Common myeloid progenitor, CD34-positive (primary cell): ENCODE measurements at regions not wholly inside any gene's neighbourhood (a gene's known extent, or its start where the extent isn't known, plus 50 kb on each side); places are given as distances from the start of the nearest gene placed in this dataset.
"Not testable (repeated sequence)": the region's sequence is repeated elsewhere in the genome, so short reads cannot be mapped to it uniquely, and the experiment has no call there.

Source experiments
- CTCF ChIA-PET: fragments of 350-600 bp; sonication (Branson Sonifier 250); formaldehyde crosslinking; loops from one replicate; lab custom pipeline; 2021; ENCODE audit warnings: antibody characterized with exemption; lab: Charles Lee
- POLR2A ChIA-PET: fragments of 350-600 bp; sonication (Branson Sonifier 250); formaldehyde crosslinking; loops from one replicate; lab custom pipeline; 2021; ENCODE audit warnings: antibody characterized with exemption; lab: Charles Lee
- DNase-seq, 3 donors: peaks; one replicate each; pipeline versions ENCODE4 v3.0.0 to v3.0.0-alpha.2; 2013
- H3K27ac ChIP-seq, 2 experiments: 1 replicate in 1 of 2; 2 replicates in 1 of 2; pipeline ENCODE4 v1.7.0; 2013; ENCODE audit warnings: inconsistent platforms in 2 of 2, low read length in 2 of 2, mild to moderate bottlenecking in 2 of 2, low read depth in 1 of 2, moderate library complexity in 1 of 2; ENCODE audit not compliant: severe bottlenecking in 2 of 2, insufficient read depth in 1 of 2, poor library complexity in 1 of 2
- H3K27me3 ChIP-seq, 5 experiments: replicated peaks in 2 of 5; 1 replicate in 3 of 5; 2 replicates in 2 of 5; pipeline versions ENCODE4 v1.6.1 to v1.7.0; 2013; ENCODE audit warnings: low read length in 4 of 5, mild to moderate bottlenecking in 2 of 5, moderate library complexity in 2 of 5, inconsistent platforms in 1 of 5; ENCODE audit not compliant: insufficient read depth in 5 of 5, control insufficient read depth in 4 of 5
- H3K36me3 ChIP-seq, 4 experiments: 1 replicate in 2 of 4; 2 replicates in 2 of 4; pipeline versions ENCODE4 v1.6.1 to v1.7.0; 2013; ENCODE audit warnings: low read length in 3 of 4, control low read depth in 1 of 4, mild to moderate bottlenecking in 1 of 4; ENCODE audit not compliant: control insufficient read depth in 4 of 4, insufficient read depth in 4 of 4
- H3K4me1 ChIP-seq, 4 experiments: 1 replicate in 3 of 4; 2 replicates in 1 of 4; pipeline versions ENCODE4 v1.6.1 to v1.7.1; 2013; ENCODE audit warnings: low read length in 3 of 4, mild to moderate bottlenecking in 3 of 4, control low read depth in 1 of 4, inconsistent platforms in 1 of 4, moderate library complexity in 1 of 4; ENCODE audit not compliant: control insufficient read depth in 4 of 4, insufficient read depth in 4 of 4; ENCODE audit errors: control extremely low read depth in 1 of 4
- H3K4me3 ChIP-seq, 7 experiments: 1 replicate in 4 of 7; 2 replicates in 3 of 7; pipeline versions ENCODE4 v1.5.1 to v1.7.0; 2013; ENCODE audit warnings: mild to moderate bottlenecking in 7 of 7, low read length in 6 of 7, moderate library complexity in 6 of 7, inconsistent platforms in 2 of 7, low read depth in 2 of 7, control low read depth in 1 of 7; ENCODE audit not compliant: insufficient read depth in 4 of 7, control insufficient read depth in 1 of 7; ENCODE audit errors: extremely low read depth in 1 of 7
- H3K9me3 ChIP-seq, 5 experiments: 1 replicate in 4 of 5; 2 replicates in 1 of 5; pipeline versions ENCODE4 v1.6.1 to v1.7.1; 2013; ENCODE audit warnings: low read length in 4 of 5, mild to moderate bottlenecking in 2 of 5, inconsistent platforms in 1 of 5, low read depth in 1 of 5, moderate library complexity in 1 of 5; ENCODE audit not compliant: control insufficient read depth in 4 of 5, insufficient read depth in 2 of 5; ENCODE audit errors: control extremely low read depth in 1 of 5
- WGBS: methylation state at CpG from one replicate; pipeline ENCODE4 v1.1.5; 2013; ENCODE audit not compliant: insufficient coverage; 5-methylcytosine and 5-hydroxymethylcytosine counted together

DNA sequence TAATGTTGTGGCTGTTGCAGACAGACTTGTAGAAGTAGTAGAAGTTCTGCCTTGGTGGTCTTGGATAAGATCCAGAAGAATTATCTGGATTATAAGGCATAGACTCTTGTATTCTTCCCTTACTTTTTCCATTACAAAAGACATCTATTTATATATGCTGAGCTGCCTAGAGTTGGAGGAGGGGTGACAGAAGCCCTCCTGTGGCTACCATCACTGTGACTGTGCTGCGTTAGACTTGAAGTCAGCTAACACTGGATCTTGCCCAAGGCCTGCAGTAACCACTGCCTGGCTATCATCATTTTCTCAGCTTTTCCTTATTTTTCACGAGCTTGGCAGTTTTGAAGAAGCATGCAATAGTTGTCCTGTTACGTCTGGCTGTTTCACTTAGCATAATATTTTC lies 684.8 kb upstream of the BCHE start:
- ChIA-PET POLR2A (no interaction called here), CTCF (no interaction called here)
- Histone ChIP-seq H3K4me1 (no peaks in the 10 kb centered on the region), H3K36me3 (no peaks in the 10 kb centered on the region), H3K27me3 (no peaks in the 10 kb centered on the region), H3K9me3 (peaks cover 0 to 1% (median 0%) of the 10 kb centered on the region in 5 experiments), H3K27ac (no peak overlapping the region), H3K4me3 (no peak overlapping the region)
- WGBS, result 89% methylated on average over 1 of the region's 3 CpGs
- DNase-seq, result no peak

DNA sequence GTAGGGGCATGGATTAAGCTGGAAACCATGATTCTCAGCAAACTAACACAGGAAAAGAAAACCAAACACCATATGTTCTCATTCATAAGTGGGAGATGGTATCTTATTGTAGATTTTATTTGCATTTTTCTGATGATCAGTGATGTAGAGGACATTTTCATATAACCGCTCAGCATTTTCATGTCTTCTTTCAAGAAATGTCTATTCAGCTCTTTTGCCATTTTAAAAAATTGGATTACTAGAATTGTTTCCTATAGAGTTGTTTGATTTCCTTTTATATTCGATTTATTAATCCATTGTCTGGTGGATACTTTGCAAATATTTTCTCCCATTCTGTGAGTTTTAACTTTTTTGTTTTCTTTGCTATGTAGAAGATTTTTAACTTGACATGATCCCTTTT lies 682.2 kb upstream of the BCHE start:
- Histone ChIP-seq H3K27ac (no peak overlapping the region), H3K36me3 (no peaks in the 10 kb centered on the region), H3K4me1 (no peaks in the 10 kb centered on the region), H3K27me3 (no peaks in the 10 kb centered on the region), H3K4me3 (no peak overlapping the region), H3K9me3 (no peaks in the 10 kb centered on the region)
- ChIA-PET POLR2A (no interaction called here), CTCF (no interaction called here)
- no peak for DNase-seq
- WGBS, result no CpG with 5 or more reads among the region's 2 CpGs

DNA sequence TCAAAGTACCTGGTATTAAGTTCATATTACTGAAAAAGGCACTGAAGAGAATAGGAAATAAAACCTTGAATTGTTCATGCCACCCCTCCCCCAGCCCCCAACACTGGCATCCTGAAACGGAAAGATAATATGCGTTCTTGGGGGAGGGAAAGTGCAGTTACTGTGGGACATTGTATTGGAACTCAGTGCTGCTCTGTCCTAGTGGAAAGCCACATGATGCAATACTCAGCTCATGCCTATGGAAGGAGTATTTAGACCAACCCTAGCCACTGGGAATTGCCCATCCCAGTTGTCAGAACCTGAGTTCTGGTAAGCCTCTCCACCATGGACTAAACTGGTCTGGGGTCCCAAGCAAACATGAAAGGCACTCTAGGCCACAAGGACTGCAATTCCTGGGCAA lies 680.8 kb upstream of the BCHE start:
- CTCF ChIA-PET, result no interaction called here
- Histone ChIP-seq H3K9me3 (no peaks in the 10 kb centered on the region), H3K27ac (no peak overlapping the region), H3K4me3 (no peak overlapping the region), H3K36me3 (no peaks in the 10 kb centered on the region), H3K4me1 (no peaks in the 10 kb centered on the region), H3K27me3 (no peaks in the 10 kb centered on the region)
- DNase-seq, result no peak
- POLR2A ChIA-PET, result no interaction called here
- WGBS, result 100% methylated on average over 2 of the region's 2 CpGs

DNA sequence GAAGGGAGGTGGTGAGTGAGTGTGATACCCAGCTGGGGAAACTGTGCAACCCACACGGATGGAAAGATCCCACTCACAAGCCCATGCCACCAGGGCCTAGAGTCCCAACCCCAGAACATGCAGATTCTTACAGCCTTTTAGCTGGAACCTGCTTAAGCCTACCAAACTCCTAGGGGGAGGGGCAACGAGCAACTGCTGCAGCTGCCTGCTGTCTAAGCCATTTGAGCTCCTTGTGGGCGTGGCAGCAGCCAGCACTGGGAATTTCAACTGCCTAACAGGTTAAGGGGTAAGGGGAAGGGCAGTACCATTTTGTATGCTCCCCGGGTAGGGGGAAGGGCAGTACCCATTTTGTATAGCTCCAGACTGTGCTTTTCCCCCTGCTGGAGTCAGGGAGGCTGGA lies 673.2 kb upstream of the BCHE start:
- WGBS, result 86% methylated on average over 3 of the region's 4 CpGs
- Histone ChIP-seq H3K36me3 (no peaks in the 10 kb centered on the region), H3K4me1 (no peaks in the 10 kb centered on the region), H3K27me3 (no peaks in the 10 kb centered on the region), H3K4me3 (no peak overlapping the region), H3K27ac (no peak overlapping the region), H3K9me3 (peaks cover 0 to 3% (median 1%) of the 10 kb centered on the region in 5 experiments)
- ChIA-PET CTCF (no interaction called here), POLR2A (no interaction called here)
- DNase-seq, result no peak

DNA sequence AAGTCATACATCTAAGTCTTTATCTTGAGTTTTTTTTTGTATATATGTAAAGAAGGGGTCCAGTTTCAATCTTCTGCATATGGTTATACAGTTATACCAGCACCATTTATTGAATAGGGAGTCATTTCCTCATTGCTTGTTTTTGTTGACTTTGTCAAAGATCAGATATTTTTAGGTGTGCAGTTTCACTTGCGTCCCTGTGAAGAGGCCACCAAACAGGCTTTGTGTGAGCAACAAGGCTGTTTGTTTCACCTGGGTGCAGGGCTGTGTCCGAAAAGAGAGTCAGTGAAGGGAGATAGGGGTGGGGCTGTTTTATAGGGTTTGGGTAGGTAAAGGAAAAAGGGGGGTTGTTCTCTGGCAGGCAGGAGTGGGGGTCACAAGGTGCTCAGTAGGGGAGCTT lies 663.2 kb upstream of the BCHE start:
- POLR2A ChIA-PET, DNase-seq, H3K4me3 ChIP-seq, CTCF ChIA-PET, H3K27ac ChIP-seq, H3K9me3 ChIP-seq, H3K36me3 ChIP-seq, H3K27me3 ChIP-seq, H3K4me1 ChIP-seq: not testable (repeated sequence)
- WGBS, result 100% methylated on average over 2 of the region's 2 CpGs

DNA sequence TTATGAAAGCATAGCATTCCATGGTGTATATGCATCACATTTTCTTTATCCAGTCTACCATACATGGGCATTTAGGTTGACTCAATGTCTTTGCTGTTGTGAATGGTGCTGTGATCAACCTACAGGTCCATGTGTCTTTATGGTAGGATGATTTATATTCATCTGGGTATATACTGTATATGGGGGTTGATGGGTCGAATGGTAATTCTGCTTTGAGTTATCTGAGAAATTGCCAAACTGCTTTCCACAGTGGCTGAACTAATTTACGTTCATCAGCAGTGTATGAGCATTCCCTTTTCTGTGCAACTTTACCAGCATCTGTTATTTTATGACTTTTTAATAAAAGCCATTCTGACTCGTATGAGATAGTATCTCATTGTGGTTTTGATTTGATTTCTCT lies 662.4 kb upstream of the BCHE start:
- H3K27me3 ChIP-seq, result no peaks in the 10 kb centered on the region
- no peak overlapping the region for H3K27ac ChIP-seq
- POLR2A ChIA-PET, result no interaction called here
- CTCF ChIA-PET, result no interaction called here
- 80% methylated on average over 1 of the region's 3 CpGs for WGBS
- no peaks in the 10 kb centered on the region for H3K9me3 ChIP-seq
- no peaks in the 10 kb centered on the region for H3K4me1 ChIP-seq
- no peak for DNase-seq
- H3K36me3 ChIP-seq, result no peaks in the 10 kb centered on the region
- no peak overlapping the region for H3K4me3 ChIP-seq

DNA sequence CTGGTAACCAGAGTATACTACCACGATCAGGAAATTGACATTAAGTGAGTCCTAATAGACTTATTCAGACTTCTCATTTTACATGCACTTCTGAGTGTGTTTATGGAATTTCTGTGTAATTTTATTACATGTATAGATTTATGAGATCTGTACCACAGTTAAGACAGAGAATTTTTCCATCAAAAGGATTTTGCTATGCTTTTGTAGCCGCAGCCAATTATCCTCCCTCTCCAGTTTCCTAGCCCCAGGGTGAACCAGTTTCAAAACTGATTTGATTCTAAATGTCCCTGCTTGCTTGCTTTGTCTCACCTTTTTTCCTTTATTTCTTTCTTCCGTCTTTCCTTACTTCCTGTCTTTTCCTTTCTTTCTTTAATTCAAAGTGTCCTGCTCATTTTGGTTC lies 661.2 kb upstream of the BCHE start:
- Histone ChIP-seq H3K36me3 (no peaks in the 10 kb centered on the region), H3K27me3 (no peaks in the 10 kb centered on the region), H3K27ac (no peak overlapping the region), H3K9me3 (no peaks in the 10 kb centered on the region), H3K4me1 (no peaks in the 10 kb centered on the region), H3K4me3 (no peak overlapping the region)
- POLR2A ChIA-PET, result no interaction called here
- 100% methylated on average over 2 of the region's 3 CpGs for WGBS
- CTCF ChIA-PET, result no interaction called here
- no peak for DNase-seq
